Left ventricle myocardium inferior (tissue), 1 donor: ENCODE measurements at regions not wholly inside any gene's neighbourhood (a gene's known extent, or its start where the extent isn't known, plus 50 kb on each side); places are given as distances from the start of the nearest gene placed in this dataset.

Experiments
- DNase-seq: peaks from one replicate; pipeline ENCODE4 v3.0.0-alpha.2; 2020
- H3K27ac ChIP-seq: fragments of 200-600 bp; replicated peaks from 2 replicates; pipeline ENCODE4 v1.8.0; 2021
- H3K27me3 ChIP-seq: fragments of 200-600 bp; 2 replicates; pipeline ENCODE4 v1.8.0; 2021; ENCODE audit warnings: low read depth
- H3K36me3 ChIP-seq: fragments of 200-600 bp; 2 replicates; pipeline ENCODE4 v1.8.0; 2021
- H3K4me1 ChIP-seq: fragments of 200-600 bp; 2 replicates; pipeline ENCODE4 v1.8.0; 2021
- H3K4me3 ChIP-seq: fragments of 200-600 bp; 2 replicates; pipeline ENCODE4 v1.8.0; 2021; ENCODE audit warnings: mild to moderate bottlenecking, moderate library complexity
- H3K9me3 ChIP-seq: fragments of 200-600 bp; replicated peaks from 2 replicates; pipeline ENCODE4 v1.8.0; 2021
- intact Hi-C: fragments of 100-400 bp; cut with micrococcal nuclease; formaldehyde crosslinking; loops from one replicate; pipeline ENCODE4 v1.11.0; 2022
- TF ChIP-seq, protein P1 (sequence below): fragments of 200-600 bp; IDR thresholded peaks from 2 replicates; pipeline ENCODE4 v1.8.0; 2021; ENCODE audit warnings: antibody characterized with exemption, mild to moderate bottlenecking, borderline replicate concordance
- donor health status: DM: no; HTN: yes; CAD: no; lungs with severe emphysema.

DNA sequence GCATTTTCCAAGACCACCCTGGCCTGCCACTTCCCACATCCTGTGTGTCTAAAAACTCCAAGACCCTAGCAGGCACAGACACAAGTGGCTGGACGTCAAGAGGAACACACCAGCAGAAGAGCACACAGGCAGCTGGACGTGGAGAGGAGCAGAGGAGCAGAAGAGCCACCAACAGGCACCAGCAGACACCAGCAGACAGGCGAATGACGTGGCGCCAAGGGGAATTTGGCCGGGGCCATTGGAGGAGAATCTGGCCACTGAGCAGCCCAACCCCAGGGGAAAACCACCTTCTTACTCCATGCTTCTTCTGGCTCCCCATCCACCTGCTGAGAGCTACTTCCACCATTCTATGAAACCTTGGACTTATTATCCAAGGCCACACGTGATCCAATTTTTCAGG, 243.1 kb upstream of the CTSO start:
- DNase-seq = no peak
- Histone ChIP-seq H3K36me3 (no peaks in the 10 kb centered on the region), H3K27me3 (no peaks in the 10 kb centered on the region), H3K4me3 (no peak overlapping the region), H3K4me1 (no peaks in the 10 kb centered on the region), H3K9me3 (no peaks in the 10 kb centered on the region), H3K27ac (no peak overlapping the region)
- intact Hi-C loops = no loop called here
- TF ChIP-seq, protein P1, sequence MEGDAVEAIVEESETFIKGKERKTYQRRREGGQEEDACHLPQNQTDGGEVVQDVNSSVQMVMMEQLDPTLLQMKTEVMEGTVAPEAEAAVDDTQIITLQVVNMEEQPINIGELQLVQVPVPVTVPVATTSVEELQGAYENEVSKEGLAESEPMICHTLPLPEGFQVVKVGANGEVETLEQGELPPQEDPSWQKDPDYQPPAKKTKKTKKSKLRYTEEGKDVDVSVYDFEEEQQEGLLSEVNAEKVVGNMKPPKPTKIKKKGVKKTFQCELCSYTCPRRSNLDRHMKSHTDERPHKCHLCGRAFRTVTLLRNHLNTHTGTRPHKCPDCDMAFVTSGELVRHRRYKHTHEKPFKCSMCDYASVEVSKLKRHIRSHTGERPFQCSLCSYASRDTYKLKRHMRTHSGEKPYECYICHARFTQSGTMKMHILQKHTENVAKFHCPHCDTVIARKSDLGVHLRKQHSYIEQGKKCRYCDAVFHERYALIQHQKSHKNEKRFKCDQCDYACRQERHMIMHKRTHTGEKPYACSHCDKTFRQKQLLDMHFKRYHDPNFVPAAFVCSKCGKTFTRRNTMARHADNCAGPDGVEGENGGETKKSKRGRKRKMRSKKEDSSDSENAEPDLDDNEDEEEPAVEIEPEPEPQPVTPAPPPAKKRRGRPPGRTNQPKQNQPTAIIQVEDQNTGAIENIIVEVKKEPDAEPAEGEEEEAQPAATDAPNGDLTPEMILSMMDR = no peak

DNA sequence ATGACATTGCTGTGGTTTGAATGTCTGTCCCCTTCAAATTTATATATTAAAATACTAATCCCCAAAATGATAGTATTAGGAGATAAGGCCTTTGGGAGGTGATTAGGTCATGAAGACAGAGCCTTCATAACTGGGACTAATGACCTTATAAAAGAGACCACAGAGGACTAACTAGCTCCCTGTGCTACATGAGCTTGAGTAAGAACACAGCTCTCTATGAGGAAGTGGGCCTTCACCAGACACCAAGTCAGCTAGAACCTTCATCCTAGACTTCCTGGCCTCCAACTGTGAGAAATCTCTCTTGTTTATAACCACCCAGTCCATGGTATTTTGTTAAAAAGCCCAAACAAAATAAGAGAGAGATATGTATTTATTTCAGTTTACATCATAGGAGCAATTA, 242.2 kb upstream of the CTSO start:
- Histone ChIP-seq H3K27ac (no peak overlapping the region), H3K9me3 (no peaks in the 10 kb centered on the region), H3K27me3 (no peaks in the 10 kb centered on the region), H3K36me3 (no peaks in the 10 kb centered on the region), H3K4me1 (no peaks in the 10 kb centered on the region), H3K4me3 (no peak overlapping the region)
- intact Hi-C loops = no loop called here
- DNase-seq = no peak
- TF ChIP-seq, protein P1 = no peak

DNA sequence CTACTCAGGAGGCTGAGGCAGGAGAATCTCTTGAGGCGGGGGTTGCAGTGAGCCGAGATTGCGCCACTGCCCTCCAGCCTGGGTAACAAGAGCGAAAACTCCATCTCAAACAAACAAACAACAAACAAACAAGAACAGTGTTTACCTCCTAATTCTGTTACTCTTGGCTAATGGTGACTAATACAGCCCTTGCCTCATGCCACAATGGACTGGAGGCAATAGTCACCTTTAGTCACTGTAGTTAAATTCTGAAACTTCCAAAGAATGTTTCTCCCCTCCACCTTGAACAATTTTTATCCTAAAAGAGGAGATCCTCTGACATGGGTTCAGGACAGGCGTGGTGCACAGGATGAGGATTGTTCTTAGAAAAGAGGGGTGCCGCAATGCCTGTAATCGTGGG, 241.2 kb upstream of the CTSO start:
- Histone ChIP-seq H3K4me3 (no peak overlapping the region), H3K4me1 (no peaks in the 10 kb centered on the region), H3K36me3 (no peaks in the 10 kb centered on the region), H3K9me3 (no peaks in the 10 kb centered on the region), H3K27me3 (no peaks in the 10 kb centered on the region), H3K27ac (no peak overlapping the region)
- DNase-seq = no peak
- TF ChIP-seq, protein P1 = no peak
- intact Hi-C loops = no loop called here

DNA sequence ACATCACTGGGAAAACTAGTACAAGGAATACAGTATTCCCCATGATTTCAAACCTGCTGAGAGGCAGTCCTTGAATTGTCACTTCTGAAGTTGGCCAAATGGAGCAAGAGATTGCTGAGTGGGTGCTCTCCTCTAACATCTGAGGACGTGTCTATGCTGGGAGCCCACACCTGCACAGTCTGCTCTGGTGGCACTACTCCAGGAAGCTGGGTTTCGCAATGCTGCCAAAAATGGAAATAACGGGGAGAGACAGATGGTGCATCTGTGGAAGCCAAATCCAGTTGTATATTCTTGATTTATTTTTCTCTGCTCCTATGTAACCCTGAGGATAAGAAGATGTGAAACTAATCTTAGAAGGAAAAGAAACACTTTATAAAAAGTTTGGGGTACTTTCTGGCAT, 240.1 kb upstream of the CTSO start:
- intact Hi-C loops = no loop called here
- H3K36me3 ChIP-seq = no peaks in the 10 kb centered on the region
- no peak for DNase-seq
- H3K4me3 ChIP-seq = no peak overlapping the region
- no peaks in the 10 kb centered on the region for H3K27me3 ChIP-seq
- H3K9me3 ChIP-seq = no peaks in the 10 kb centered on the region
- no peaks in the 10 kb centered on the region for H3K4me1 ChIP-seq
- no peak overlapping the region for H3K27ac ChIP-seq
- TF ChIP-seq, protein P1 = no peak

DNA sequence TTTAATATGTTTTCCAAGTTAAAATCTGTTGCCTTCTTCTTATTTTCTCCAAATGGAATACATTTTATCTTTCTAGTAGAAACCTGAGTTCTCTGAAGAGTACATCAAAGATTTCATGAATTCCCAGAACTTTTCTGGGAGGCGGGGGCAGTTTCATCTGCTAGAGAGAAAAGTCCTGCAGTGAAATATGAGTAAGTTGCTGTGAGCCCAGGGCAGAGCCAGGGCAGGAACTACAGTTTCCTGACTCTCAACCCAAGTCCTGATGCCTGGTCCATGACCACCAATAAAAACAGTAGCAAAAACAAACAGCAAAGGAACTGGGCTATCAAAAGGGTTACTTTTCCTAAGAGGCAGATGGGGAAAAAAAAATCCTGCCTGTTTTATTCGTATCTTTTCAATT, 239.4 kb upstream of the CTSO start:
- TF ChIP-seq, protein P1 = no peak
- no peaks in the 10 kb centered on the region for H3K27me3 ChIP-seq
- no peaks in the 10 kb centered on the region for H3K36me3 ChIP-seq
- no peaks in the 10 kb centered on the region for H3K4me1 ChIP-seq
- no peaks in the 10 kb centered on the region for H3K9me3 ChIP-seq
- H3K27ac ChIP-seq = no peak overlapping the region
- DNase-seq = no peak
- H3K4me3 ChIP-seq = no peak overlapping the region
- intact Hi-C loops = no loop called here

DNA sequence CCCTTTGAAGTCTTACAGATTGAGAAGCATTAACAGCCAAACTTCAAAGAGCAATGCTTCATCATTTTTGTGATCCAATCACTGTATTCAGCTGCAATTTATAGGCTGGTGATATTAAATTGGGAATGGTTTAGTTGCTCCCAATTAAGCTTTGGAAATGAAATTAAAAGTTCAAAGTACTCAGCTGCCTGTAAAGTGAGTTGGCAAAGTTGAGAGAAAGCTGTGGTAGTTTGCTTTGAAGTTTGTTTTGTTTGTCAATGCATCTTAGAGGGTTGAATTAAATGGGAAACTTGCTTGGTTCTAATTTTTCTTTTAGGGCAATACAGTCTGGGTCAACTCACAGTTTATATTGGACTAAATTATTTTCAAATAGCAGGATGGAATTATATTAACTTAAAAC, 238.4 kb upstream of the CTSO start:
- intact Hi-C loops = no loop called here
- no peak overlapping the region for H3K4me3 ChIP-seq

More for the DNA sequence above, 238.4 kb upstream of the CTSO start:
- no peak for DNase-seq
- Histone ChIP-seq H3K9me3 (no peaks in the 10 kb centered on the region), H3K27me3 (no peaks in the 10 kb centered on the region), H3K27ac (no peak overlapping the region), H3K36me3 (no peaks in the 10 kb centered on the region), H3K4me1 (no peaks in the 10 kb centered on the region)
- TF ChIP-seq, protein P1 = no peak
